Ovary (tissue), 7 donors: ENCODE measurements at regions not wholly inside any gene's neighbourhood (a gene's known extent, or its start where the extent isn't known, plus 50 kb on each side); places are given as distances from the start of the nearest gene placed in this dataset.
A peak's percentile ranks its signal among the peaks of the same experiment; 100 is the strongest.

Experiments
- DNase-seq, 5 donors: peaks; one replicate each; pipeline ENCODE4 v3.0.0-alpha.2; 2019 to 2020
- H3K27ac ChIP-seq, 2 donors: fragments of 200-600 bp; one replicate each; pipeline versions ENCODE4 v1.5.1 to v1.8.0; 2019 to 2022
- H3K27me3 ChIP-seq: fragments of 200-600 bp; one replicate; pipeline ENCODE4 v1.8.0; 2022
- H3K36me3 ChIP-seq: fragments of 200-600 bp; sonication (generic); one replicate; pipeline ENCODE4 v1.5.1; 2019
- H3K4me1 ChIP-seq: one replicate; pipeline ENCODE4 v1.8.1; 2013; ENCODE audit warnings: mild to moderate bottlenecking, moderate library complexity; ENCODE audit not compliant: insufficient read depth
- H3K4me3 ChIP-seq: fragments of 200-600 bp; sonication (generic); one replicate; pipeline ENCODE4 v1.5.1; 2017
- H3K9me3 ChIP-seq, 2 donors: fragments of 200-600 bp in 1 of 2; sonication (generic) in 1 of 2; one replicate each; pipeline versions ENCODE4 v1.5.1 to v1.8.1; 2013 to 2019; ENCODE audit warnings: mild to moderate bottlenecking in 1 of 2, moderate library complexity in 1 of 2
- CTCF ChIP-seq, 3 donors: fragments of 450-650 bp in 2 of 3; fragments of 200-600 bp in 1 of 3; IDR thresholded peaks; one replicate each; pipeline versions ENCODE4 v1.5.1 to v1.8.0; 2016 to 2022; ENCODE audit warnings: antibody characterized with exemption in 3 of 3, mild to moderate bottlenecking in 1 of 3
- EP300 ChIP-seq: sonication (generic); formaldehyde crosslinking; IDR thresholded peaks from one replicate; pipeline ENCODE4 v1.6.1; 2017; ENCODE audit warnings: antibody characterized with exemption
- POLR2A ChIP-seq: fragments of 450-650 bp; IDR thresholded peaks from one replicate; pipeline ENCODE4 v1.6.1; 2017; ENCODE audit warnings: antibody characterized with exemption, mild to moderate bottlenecking, moderate library complexity
- WGBS, 3 donors: extraction: QIAGEN DNeasy Blood & Tissue Kit in 1 of 3; methylation state at CpG; one replicate each; pipeline versions ENCODE4 v1.1.5 to v1.1.7; 2013 to 2017; 5-methylcytosine and 5-hydroxymethylcytosine counted together
- intact Hi-C, 4 donors: fragments of 100-400 bp; cut with DNase I; formaldehyde crosslinking; loops; one replicate each; pipeline versions ENCODE4 v1.11.0 to v1.15.1; 2022 to 2023
- donor health status: DM: no; HTN: no; CAD: no; lungs with moderate emphysema.
- donor health status: DM: no; HTN: no; CAD: no.
- donor health status: Bipolar disorder and iron deficiency.
- donor health status: DM: no; HTN: no; CAD: no.
- donor health status: DM: yes; HTN: yes; CAD: no.

- H3K4me1 ChIP-seq, result no peaks in the 10 kb centered on the region
- TF ChIP-seq EP300 (no peak), CTCF (IDR thresholded peaks at IDR 0.05) (no peak), POLR2A (no peak)
- WGBS, 3 donors, result 84 to 88% (median 85%) methylated on average over 3 of the region's 3 CpGs
- H3K27ac ChIP-seq, result no peak overlapping the region
- no peaks in the 10 kb centered on the region for H3K36me3 ChIP-seq
- no peak overlapping the region for H3K4me3 ChIP-seq
- no peak for DNase-seq
- intact Hi-C loops, result loop anchor here in 3 of 4 donors (10.0 kb wide), 2 partner anchors 261 to 391 kb away; partner anchors contain the start of gene DYNC1H1 (in 1 of the 3)
- no peaks in the 10 kb centered on the region for H3K27me3 ChIP-seq
- no peaks in the 10 kb centered on the region for H3K9me3 ChIP-seq
Measured at GRCh38 chr14:101704140-101704539, 57.4 kb upstream of the PPP2R5C start.

DNA sequence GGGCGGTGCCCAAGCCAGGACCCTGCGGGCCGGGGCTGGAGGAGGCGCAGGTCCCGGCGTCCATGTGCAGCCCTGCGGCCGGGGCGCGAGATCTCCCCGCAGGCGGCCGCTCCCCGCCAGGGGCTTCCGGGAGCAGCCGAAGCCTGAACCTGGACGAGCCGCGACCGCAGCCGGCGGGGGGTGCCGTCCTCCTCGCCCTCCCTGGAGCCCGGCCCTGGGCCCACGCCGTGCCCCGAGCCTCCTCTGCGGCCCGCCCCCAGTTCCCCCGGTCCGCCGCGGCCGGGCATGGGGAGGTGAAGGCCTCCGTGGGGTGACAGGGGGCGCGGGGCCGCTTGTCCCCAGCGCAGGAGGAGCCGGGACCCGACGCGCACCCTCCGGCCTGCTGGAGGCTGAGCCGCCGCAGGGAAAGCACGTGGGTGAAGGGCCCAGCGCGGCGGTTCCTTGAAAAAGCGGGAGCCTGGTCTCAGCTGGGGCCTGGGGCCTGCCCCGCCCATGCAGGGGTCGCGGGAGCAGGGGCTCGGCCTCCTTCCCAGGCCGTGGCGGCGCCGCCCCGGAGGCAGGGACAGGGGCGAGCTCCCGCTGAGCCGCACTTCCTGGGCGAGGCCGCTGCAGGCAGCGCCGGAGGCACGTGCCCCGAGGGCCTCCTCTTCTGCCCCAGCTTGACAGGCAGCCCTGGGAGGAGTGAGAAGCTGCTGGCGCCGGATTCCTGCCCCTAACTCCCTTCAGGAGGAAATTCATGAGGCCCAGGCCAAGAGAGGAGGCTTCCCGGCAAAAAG, 55.6 kb upstream of the PPP2R5C start:
- H3K27ac ChIP-seq, result no peak overlapping the region
- peak overlapping the region; percentile 7 for H3K4me3 ChIP-seq
- no peaks in the 10 kb centered on the region for H3K9me3 ChIP-seq
- intact Hi-C loops, result loop anchor here in 3 of 4 donors (5.0 to 10.0 kb wide), 3 partner anchors 259 to 391 kb away; partner anchors contain the start of gene DYNC1H1 (in 1 of the 3)
- TF ChIP-seq CTCF (IDR thresholded peaks at IDR 0.05), result no peak
- TF ChIP-seq POLR2A, result no peak
- no peak for TF ChIP-seq EP300
- 21 to 32% (median 26%) methylated on average over 48 to 73 of the region's 73 CpGs for WGBS, 3 donors
- DNase-seq, result peak in 3 of 5 donors; percentile 33 to 58 (median 36)
- no peaks in the 10 kb centered on the region for H3K4me1 ChIP-seq
- H3K27me3 ChIP-seq, result no peaks in the 10 kb centered on the region
- no peaks in the 10 kb centered on the region for H3K36me3 ChIP-seq

- 80 to 85% (median 84%) methylated on average over 11 to 16 of the region's 16 CpGs for WGBS, 3 donors
- no peaks in the 10 kb centered on the region for H3K9me3 ChIP-seq
- H3K27me3 ChIP-seq, result no peaks in the 10 kb centered on the region
- intact Hi-C loops, result loop anchor here in 3 of 4 donors (5.0 to 10.0 kb wide), 3 partner anchors 258 to 391 kb away; partner anchors contain the start of gene DYNC1H1 (in 1 of the 3)
- no peak overlapping the region for H3K27ac ChIP-seq
- no peak overlapping the region for H3K4me3 ChIP-seq
- DNase-seq, result no peak
- no peaks in the 10 kb centered on the region for H3K4me1 ChIP-seq
- no peaks in the 10 kb centered on the region for H3K36me3 ChIP-seq
- TF ChIP-seq EP300 (no peak), POLR2A (no peak), CTCF (IDR thresholded peaks at IDR 0.05) (no peak)
Measured at GRCh38 chr14:101706509-101707067, 54.9 kb upstream of the PPP2R5C start.

GRCh38 chr14:101707068-101707842, 54.3 kb upstream of the PPP2R5C start:
- DNase-seq, result peak; percentile 34 to 68 (median 46)
- Histone ChIP-seq H3K4me1 (no peaks in the 10 kb centered on the region), H3K4me3 (no peak overlapping the region), H3K27me3 (no peaks in the 10 kb centered on the region), H3K9me3 (no peaks in the 10 kb centered on the region), H3K27ac (no peak overlapping the region), H3K36me3 (no peaks in the 10 kb centered on the region)
- intact Hi-C loops, result loop anchor here in 3 of 4 donors (5.0 to 10.0 kb wide), 3 partner anchors 258 to 390 kb away; partner anchors contain the start of gene DYNC1H1 (in 1 of the 3)
- WGBS, 3 donors, result 27 to 31% (median 31%) methylated on average over 18 of the region's 18 CpGs
- TF ChIP-seq CTCF (IDR thresholded peaks at IDR 0.05) (peak; percentile 69 to 90 (median 87)), EP300 (no peak)
